ENCODE measurements at regions not wholly inside any gene's neighbourhood (a gene's known extent, or its start where the extent isn't known, plus 50 kb on each side); places are given as distances from the start of the nearest gene placed in this dataset.

DNA sequence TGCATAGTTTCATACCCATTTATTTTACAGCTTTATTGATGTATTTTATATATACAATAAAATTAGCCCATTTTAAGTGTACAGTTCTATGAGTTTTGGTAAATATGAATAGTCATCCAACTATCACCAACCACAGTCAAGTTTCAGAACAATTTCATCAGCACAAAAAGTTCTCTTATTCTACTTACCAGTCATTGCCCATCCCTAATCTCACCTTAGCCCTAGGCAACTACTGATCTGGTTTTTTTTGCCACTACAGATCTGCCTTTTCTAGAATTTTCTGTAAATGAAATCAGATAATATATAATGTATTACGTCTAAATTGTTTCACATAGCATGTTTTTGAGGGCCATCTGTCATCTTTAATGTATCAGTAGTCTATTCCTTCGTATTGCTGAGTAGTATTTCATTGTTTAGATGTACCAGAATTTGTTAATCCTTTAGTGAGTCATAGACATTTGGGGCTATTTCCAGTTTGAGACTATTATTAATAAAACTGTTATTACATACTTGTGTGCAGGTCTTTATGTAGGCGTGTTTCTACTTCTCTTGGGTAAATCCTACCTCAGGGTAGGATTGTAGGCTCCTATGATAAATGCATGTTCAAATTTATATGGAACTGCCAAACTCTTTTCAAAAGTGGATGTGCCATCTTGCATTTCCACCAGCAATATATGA is 198.5 kb upstream of the ADAMTSL1 start:
- TF ChIP-seq, protein P1, sequence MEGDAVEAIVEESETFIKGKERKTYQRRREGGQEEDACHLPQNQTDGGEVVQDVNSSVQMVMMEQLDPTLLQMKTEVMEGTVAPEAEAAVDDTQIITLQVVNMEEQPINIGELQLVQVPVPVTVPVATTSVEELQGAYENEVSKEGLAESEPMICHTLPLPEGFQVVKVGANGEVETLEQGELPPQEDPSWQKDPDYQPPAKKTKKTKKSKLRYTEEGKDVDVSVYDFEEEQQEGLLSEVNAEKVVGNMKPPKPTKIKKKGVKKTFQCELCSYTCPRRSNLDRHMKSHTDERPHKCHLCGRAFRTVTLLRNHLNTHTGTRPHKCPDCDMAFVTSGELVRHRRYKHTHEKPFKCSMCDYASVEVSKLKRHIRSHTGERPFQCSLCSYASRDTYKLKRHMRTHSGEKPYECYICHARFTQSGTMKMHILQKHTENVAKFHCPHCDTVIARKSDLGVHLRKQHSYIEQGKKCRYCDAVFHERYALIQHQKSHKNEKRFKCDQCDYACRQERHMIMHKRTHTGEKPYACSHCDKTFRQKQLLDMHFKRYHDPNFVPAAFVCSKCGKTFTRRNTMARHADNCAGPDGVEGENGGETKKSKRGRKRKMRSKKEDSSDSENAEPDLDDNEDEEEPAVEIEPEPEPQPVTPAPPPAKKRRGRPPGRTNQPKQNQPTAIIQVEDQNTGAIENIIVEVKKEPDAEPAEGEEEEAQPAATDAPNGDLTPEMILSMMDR (IDR thresholded peaks at IDR 0.05; ENCODE audit: low read depth, low read length) = no peak
- no peak for TF ChIP-seq EZH2phosphoT487 (IDR thresholded peaks at IDR 0.05; ENCODE audit: low read depth)
